H1 (cell line): ENCODE measurements at regions not wholly inside any gene's neighbourhood (a gene's known extent, or its start where the extent isn't known, plus 50 kb on each side); places are given as distances from the start of the nearest gene placed in this dataset.

ENCODE experiments used
- CTCF ChIA-PET: fragments of 300-600 bp; sonication (Branson Sonifier 250); formaldehyde crosslinking; loops from one replicate; lab custom pipeline; 2021; ENCODE audit not compliant: partially characterized antibody; lab: Charles Lee
- POLR2A ChIA-PET: fragments of 300-600 bp; sonication (Branson Sonifier 250); formaldehyde crosslinking; loops from one replicate; lab custom pipeline; 2021; ENCODE audit warnings: inconsistent platforms; ENCODE audit not compliant: partially characterized antibody; lab: Charles Lee
- DNase-seq, 2 experiments: peaks; one replicate each; pipeline versions ENCODE4 v3.0.0 to v3.0.0-alpha.2; 2010 to 2022; ENCODE audit warnings: low spot score in 2 of 2, low read depth in 1 of 2, mixed read lengths in 1 of 2
- FAIRE-seq: peaks from 2 replicates; lab custom pipeline; 2011; peaks lifted over from hg19 to GRCh38; lab: Jason Lieb, UNC
- H2AFZ ChIP-seq: 2 replicates; pipeline ENCODE4 v1.8.1; 2012; ENCODE audit warnings: low read length, inconsistent platforms
- H2AK5ac ChIP-seq: 2 replicates; pipeline ENCODE4 v1.6.1; 2013; ENCODE audit warnings: low read depth, low read length
- H2BK120ac ChIP-seq: replicated peaks from 2 replicates; pipeline ENCODE3; 2013; ENCODE audit warnings: low read depth, low read length, inconsistent platforms
- H2BK12ac ChIP-seq: 2 replicates; pipeline ENCODE4 v1.6.1; 2013; ENCODE audit warnings: low read depth, low read length
- H2BK15ac ChIP-seq: 2 replicates; pipeline ENCODE4 v1.6.1; 2013; ENCODE audit warnings: low read length
- H2BK20ac ChIP-seq: 2 replicates; pipeline ENCODE4 v1.6.1; 2013; ENCODE audit warnings: low read length
- H2BK5ac ChIP-seq: 2 replicates; pipeline ENCODE4 v1.6.1; 2013; ENCODE audit warnings: low read depth, low read length
- H3K14ac ChIP-seq: 2 replicates; pipeline ENCODE4 v1.6.1; 2013; ENCODE audit warnings: inconsistent platforms; ENCODE audit not compliant: insufficient read length
- H3K18ac ChIP-seq: 2 replicates; pipeline ENCODE4 v1.6.1; 2013; ENCODE audit warnings: low read length; ENCODE audit errors: extremely low read depth
- H3K23ac ChIP-seq: 2 replicates; pipeline ENCODE4 v1.6.1; 2013; ENCODE audit warnings: inconsistent platforms; ENCODE audit not compliant: insufficient read length
- H3K23me2 ChIP-seq: 2 replicates; pipeline ENCODE4 v1.6.1; 2013; ENCODE audit warnings: low read depth, low read length
- H3K27ac ChIP-seq: 2 replicates; pipeline ENCODE4 v1.6.1; 2011; ENCODE audit warnings: low read depth, low read length, inconsistent platforms
- H3K27me3 ChIP-seq, 4 experiments: replicated peaks in 1 of 4; 1 replicate in 1 of 4; 2 replicates in 3 of 4; pipeline versions ENCODE4 v1.6.1 to v1.8.1; 2011 to 2013; ENCODE audit warnings: low read length in 3 of 4, mild to moderate bottlenecking in 3 of 4, inconsistent platforms in 2 of 4, mixed read lengths in 2 of 4, moderate library complexity in 1 of 4; ENCODE audit not compliant: control insufficient read depth in 3 of 4, insufficient read depth in 3 of 4; ENCODE audit errors: extremely low read depth in 1 of 4
- H3K36me3 ChIP-seq, 4 experiments: 2 replicates each; pipeline versions ENCODE4 v1.6.1 to v1.8.1; 2011 to 2013; ENCODE audit warnings: mild to moderate bottlenecking in 4 of 4, low read length in 3 of 4, moderate library complexity in 2 of 4, control low read depth in 1 of 4, inconsistent platforms in 1 of 4; ENCODE audit not compliant: insufficient read depth in 4 of 4, control insufficient read depth in 2 of 4
- H3K4ac ChIP-seq: replicated peaks from 2 replicates; pipeline ENCODE3; 2013; ENCODE audit warnings: low read length, low read depth, mixed read lengths, inconsistent platforms; ENCODE audit not compliant: insufficient read length
- H3K4me1 ChIP-seq, 4 experiments: replicated peaks in 1 of 4; 1 replicate in 1 of 4; 2 replicates in 3 of 4; pipeline versions ENCODE4 v1.6.1 to v1.8.1; 2011 to 2013; ENCODE audit warnings: low read length in 3 of 4, inconsistent platforms in 2 of 4, mixed read lengths in 1 of 4; ENCODE audit not compliant: insufficient read depth in 4 of 4, control insufficient read depth in 3 of 4
- H3K4me2 ChIP-seq, 2 experiments: 2 replicates each; pipeline versions ENCODE4 v1.6.1 to v1.8.1; 2011 to 2013; ENCODE audit warnings: low read depth in 2 of 2, low read length in 2 of 2, control low read depth in 1 of 2, inconsistent platforms in 1 of 2, mild to moderate bottlenecking in 1 of 2; ENCODE audit not compliant: insufficient read depth in 1 of 2
- H3K4me3 ChIP-seq, 4 experiments: fragments of 200-600, 300-600 bp in 1 of 4; sonication (generic), shearing (Covaris generic), sonication (Bioruptor Twin) in 1 of 4; 2 replicates each; pipeline versions ENCODE4 v1.5.1 to v1.8.1; 2011 to 2016; ENCODE audit warnings: low read length in 4 of 4, low read depth in 3 of 4, control low read depth in 2 of 4, inconsistent platforms in 2 of 4, mild to moderate bottlenecking in 2 of 4, mixed read lengths in 1 of 4, moderate library complexity in 1 of 4; ENCODE audit not compliant: insufficient read depth in 2 of 4; ENCODE audit errors: extremely low read depth in 1 of 4
- H3K56ac ChIP-seq: replicated peaks from 2 replicates; pipeline ENCODE3; 2013; ENCODE audit warnings: low read depth, mild to moderate bottlenecking, mixed read lengths, low read length, inconsistent platforms; ENCODE audit not compliant: insufficient read length
- H3K79me1 ChIP-seq: 2 replicates; pipeline ENCODE4 v1.6.1; 2013; ENCODE audit warnings: low read depth, low read length, control low read depth
- H3K79me2 ChIP-seq, 2 experiments: 2 replicates each; pipeline versions ENCODE4 v1.6.1 to v1.8.1; 2012 to 2013; ENCODE audit warnings: low read length in 2 of 2, mild to moderate bottlenecking in 2 of 2, inconsistent platforms in 1 of 2; ENCODE audit not compliant: insufficient read depth in 2 of 2, control insufficient read depth in 1 of 2
- H3K9ac ChIP-seq, 4 experiments: replicated peaks in 1 of 4; 1 replicate in 1 of 4; 2 replicates in 3 of 4; pipeline versions ENCODE4 v1.6.1 to v1.8.1; 2011 to 2013; ENCODE audit warnings: low read depth in 3 of 4, low read length in 3 of 4, control low read depth in 2 of 4, mild to moderate bottlenecking in 2 of 4, moderate library complexity in 2 of 4, inconsistent platforms in 1 of 4; ENCODE audit errors: extremely low read depth in 1 of 4
- H3K9me3 ChIP-seq, 2 experiments: 2 replicates each; pipeline versions ENCODE4 v1.6.1 to v1.8.1; 2012 to 2013; ENCODE audit warnings: mild to moderate bottlenecking in 2 of 2, moderate library complexity in 2 of 2, control low read depth in 1 of 2, inconsistent platforms in 1 of 2, low read depth in 1 of 2, low read length in 1 of 2, mixed read lengths in 1 of 2; ENCODE audit not compliant: insufficient read depth in 2 of 2
- H4K20me1 ChIP-seq, 2 experiments: replicated peaks in 1 of 2; 2 replicates each; pipeline versions ENCODE3 to v1.8.1; 2011 to 2013; ENCODE audit warnings: inconsistent platforms in 2 of 2, low read length in 2 of 2, mild to moderate bottlenecking in 1 of 2; ENCODE audit not compliant: insufficient read depth in 2 of 2, control insufficient read depth in 1 of 2
- H4K5ac ChIP-seq: 2 replicates; pipeline ENCODE4 v1.6.1; 2013; ENCODE audit warnings: low read length, low read depth, mixed read lengths, inconsistent platforms; ENCODE audit not compliant: insufficient read length
- H4K8ac ChIP-seq: 2 replicates; pipeline ENCODE4 v1.8.0; 2013; ENCODE audit warnings: mild to moderate bottlenecking, moderate library complexity, low read length, inconsistent platforms; ENCODE audit not compliant: insufficient read depth; ENCODE audit errors: extremely low read depth
- H4K91ac ChIP-seq: replicated peaks from 2 replicates; pipeline ENCODE3; 2013; ENCODE audit warnings: low read length, mixed read lengths, inconsistent platforms; ENCODE audit not compliant: insufficient read length
- BACH1 ChIP-seq: IDR thresholded peaks from 2 replicates; pipeline ENCODE4 v1.6.1; 2012; ENCODE audit warnings: low read length, improper control_type of control experiment
- CBX5 ChIP-seq: fragments of 300-800, 300-1000 bp; sonication (generic); IDR thresholded peaks from 2 replicates; pipeline ENCODE4 v1.7.1; 2016; ENCODE audit warnings: antibody characterized with exemption, low read length, low read depth
- CBX8 ChIP-seq: fragments of 300-800, 300-1000 bp; sonication (generic); IDR thresholded peaks from 2 replicates; pipeline ENCODE4 v1.7.1; 2016; ENCODE audit warnings: low read depth, low read length, borderline replicate concordance
- CHD1 ChIP-seq: IDR thresholded peaks from 2 replicates; pipeline ENCODE4 v1.6.1; 2012; ENCODE audit warnings: low read depth, low read length, improper control_type of control experiment
- FOSL1 ChIP-seq: IDR thresholded peaks from 2 replicates; pipeline ENCODE4 v1.6.1; 2011; ENCODE audit warnings: mild to moderate bottlenecking, low read depth, low read length, moderate library complexity; ENCODE audit not compliant: insufficient read depth
- MAFK ChIP-seq: IDR thresholded peaks from 2 replicates; pipeline ENCODE4 v1.6.1; 2012; ENCODE audit warnings: low read depth, mild to moderate bottlenecking, improper control_type of control experiment, low read length
- RXRA ChIP-seq: IDR thresholded peaks from 2 replicates; pipeline ENCODE4 v1.6.1; 2011; ENCODE audit warnings: low read depth, mild to moderate bottlenecking, low read length, moderate library complexity; ENCODE audit not compliant: insufficient read depth
- SAP30 ChIP-seq: fragments of 300-600 bp; sonication (generic); IDR thresholded peaks from 2 replicates; pipeline ENCODE4 v1.7.1; 2012; ENCODE audit warnings: low read length, moderate library complexity, mild to moderate bottlenecking, inconsistent platforms; ENCODE audit not compliant: insufficient read depth, insufficient replicate concordance
- SIX5 ChIP-seq: IDR thresholded peaks from 2 replicates; pipeline ENCODE4 v1.6.1; 2011; ENCODE audit warnings: mild to moderate bottlenecking, low read depth, low read length
- TAF7 ChIP-seq: optimal IDR thresholded peaks from 2 replicates; pipeline ENCODE3; 2011; ENCODE audit warnings: low read depth, mild to moderate bottlenecking, inconsistent platforms, low read length, moderate library complexity, borderline replicate concordance
- TEAD4 ChIP-seq: IDR thresholded peaks from 2 replicates; pipeline ENCODE4 v1.6.1; 2012; ENCODE audit warnings: low read depth, low read length, inconsistent platforms, mixed read lengths
- WGBS, 2 experiments: shearing (Covaris generic) in 1 of 2; methylation state at CpG; one replicate each; pipeline versions ENCODE4 v1.1.6 to v1.1.7; 2013 to 2015; ENCODE audit warnings: low lambda C conversion rate in 2 of 2, mixed read lengths in 2 of 2, inconsistent platforms in 1 of 2, low coverage in 1 of 2, missing lambda C conversion rate in 1 of 2; ENCODE audit not compliant: insufficient replicate concordance in 2 of 2, insufficient coverage in 1 of 2, insufficient read length in 1 of 2; ENCODE audit errors: extremely low coverage in 1 of 2, missing lambda C conversion rate in 1 of 2; 5-methylcytosine and 5-hydroxymethylcytosine counted together
- TF ChIP-seq, protein P1 (sequence below): IDR thresholded peaks from 2 replicates; pipeline ENCODE4 v1.6.1; 2012; ENCODE audit warnings: low read length, inconsistent platforms
- TF ChIP-seq, protein P2 (sequence below): IDR thresholded peaks from 2 replicates; pipeline ENCODE4 v1.6.1; 2012; ENCODE audit warnings: inconsistent platforms

DNA sequence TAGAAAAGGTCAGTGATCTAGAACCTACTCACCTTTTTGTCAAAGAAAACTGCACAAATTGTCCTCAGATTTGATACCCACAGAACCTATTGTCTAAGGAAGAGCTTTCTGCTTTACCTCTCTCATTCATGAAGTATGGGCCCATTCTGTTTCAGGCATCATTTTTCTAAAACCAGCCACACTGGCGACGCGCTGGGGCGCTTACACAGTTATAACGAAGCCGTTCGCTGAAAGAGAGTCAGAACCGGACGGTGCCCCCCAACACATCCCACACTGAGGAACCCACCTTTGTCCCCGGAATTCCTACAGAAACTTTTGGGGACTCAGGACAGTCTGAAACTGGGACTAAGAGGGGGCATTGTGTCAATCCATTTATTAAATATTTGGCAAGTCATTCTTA lies 206.3 kb upstream of the HAAO start:
- no peaks in the 10 kb centered on the region for H3K27me3 ChIP-seq
- no peaks in the 10 kb centered on the region for H3K36me3 ChIP-seq
- no peak overlapping the region for H3K14ac ChIP-seq
- no peak overlapping the region for H3K56ac ChIP-seq
- no peaks in the 10 kb centered on the region for H4K20me1 ChIP-seq
- H3K4me3 ChIP-seq: no peak overlapping the region
- H2BK15ac ChIP-seq: no peak overlapping the region
- no peak overlapping the region for H3K18ac ChIP-seq
- H2AFZ ChIP-seq: no peak overlapping the region
- H2AK5ac ChIP-seq: no peak overlapping the region
- no peak overlapping the region for H4K8ac ChIP-seq
- no peaks in the 10 kb centered on the region for H3K79me1 ChIP-seq
- no peak overlapping the region for H3K23ac ChIP-seq
- no peak overlapping the region for H2BK120ac ChIP-seq
- no peak for DNase-seq
- H3K4ac ChIP-seq: no peak overlapping the region
- WGBS, 2 experiments: 91% methylated on average over 10 of the region's 10 CpGs; no CpG with 5 or more reads in 1 of the 2 experiments
- no peak for FAIRE-seq
- H2BK5ac ChIP-seq: no peak overlapping the region
- CTCF ChIA-PET: interaction anchor here (1.0 to 2.1 kb wide), 6 partner anchors 12 to 128 kb away, joined by 3 to 6 read pairs (median 3); no protein-coding TSS in a partner anchor
- no peak overlapping the region for H3K4me2 ChIP-seq
- H3K79me2 ChIP-seq: no peaks in the 10 kb centered on the region
- peaks cover 0 to 5% of the 10 kb centered on the region in 2 experiments; a peak in 1 of 4 replicates for H3K9me3 ChIP-seq
- no peak overlapping the region for H4K5ac ChIP-seq
- POLR2A ChIA-PET: interaction anchor here (1.3 kb wide), 1 partner anchor 10 kb away, joined by 3 read pairs; no protein-coding TSS in a partner anchor
- H3K27ac ChIP-seq: no peak overlapping the region
- no peak overlapping the region for H4K91ac ChIP-seq
- H2BK20ac ChIP-seq: no peak overlapping the region
- H3K4me1 ChIP-seq: no peaks in the 10 kb centered on the region
- H2BK12ac ChIP-seq: no peak overlapping the region
- H3K23me2 ChIP-seq: no peaks in the 10 kb centered on the region
- H3K9ac ChIP-seq: no peak overlapping the region
- no peak for TF ChIP-seq FOSL1
- no peak for TF ChIP-seq TAF7
- no peak for TF ChIP-seq TEAD4
- no peak for TF ChIP-seq CHD1
- TF ChIP-seq, protein P1, sequence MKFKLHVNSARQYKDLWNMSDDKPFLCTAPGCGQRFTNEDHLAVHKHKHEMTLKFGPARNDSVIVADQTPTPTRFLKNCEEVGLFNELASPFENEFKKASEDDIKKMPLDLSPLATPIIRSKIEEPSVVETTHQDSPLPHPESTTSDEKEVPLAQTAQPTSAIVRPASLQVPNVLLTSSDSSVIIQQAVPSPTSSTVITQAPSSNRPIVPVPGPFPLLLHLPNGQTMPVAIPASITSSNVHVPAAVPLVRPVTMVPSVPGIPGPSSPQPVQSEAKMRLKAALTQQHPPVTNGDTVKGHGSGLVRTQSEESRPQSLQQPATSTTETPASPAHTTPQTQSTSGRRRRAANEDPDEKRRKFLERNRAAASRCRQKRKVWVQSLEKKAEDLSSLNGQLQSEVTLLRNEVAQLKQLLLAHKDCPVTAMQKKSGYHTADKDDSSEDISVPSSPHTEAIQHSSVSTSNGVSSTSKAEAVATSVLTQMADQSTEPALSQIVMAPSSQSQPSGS: no peak
- TF ChIP-seq, protein P2, sequence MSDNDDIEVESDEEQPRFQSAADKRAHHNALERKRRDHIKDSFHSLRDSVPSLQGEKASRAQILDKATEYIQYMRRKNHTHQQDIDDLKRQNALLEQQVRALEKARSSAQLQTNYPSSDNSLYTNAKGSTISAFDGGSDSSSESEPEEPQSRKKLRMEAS: no peak
- TF ChIP-seq CBX8: no peak
- no peak for TF ChIP-seq MAFK
- no peak for TF ChIP-seq SAP30
- no peak for TF ChIP-seq SIX5
- TF ChIP-seq CBX5: no peak
- no peak for TF ChIP-seq BACH1
- TF ChIP-seq RXRA: no peak
